ENCODE measurements at regions not wholly inside any gene's neighbourhood (a gene's known extent, or its start where the extent isn't known, plus 50 kb on each side); places are given as distances from the start of the nearest gene placed in this dataset.

- Histone ChIP-seq H3K27ac (no peak overlapping the region), H3K4me1 (replicated peaks in 1 of 2) (no peaks in the 10 kb centered on the region), H3K9me3 (replicated peaks in 1 of 3) (no peaks in the 10 kb centered on the region), H3K4me3 (no peak overlapping the region), H3K27me3 (no peaks in the 10 kb centered on the region), H3K36me3 (replicated peaks in 1 of 2) (no peaks in the 10 kb centered on the region)
- WGBS, 4 donors, result 72 to 93% (median 75%) methylated on average over 4 of the region's 4 CpGs
- TF ChIP-seq POLR2A (IDR thresholded peaks at IDR 0.05), result no peak
- TF ChIP-seq CTCF (IDR thresholded peaks at IDR 0.05), result no peak
- no peak for DNase-seq
- intact Hi-C loops (cut with DNase I), result no loop called here
Observed at GRCh38 chr6:71556141-71556540, 267.5 kb downstream of the OGFRL1 start.

- Histone ChIP-seq H3K27me3 (no peaks in the 10 kb centered on the region), H3K9me3 (replicated peaks in 1 of 3) (no peaks in the 10 kb centered on the region), H3K4me3 (no peak overlapping the region), H3K27ac (no peak overlapping the region), H3K36me3 (replicated peaks in 1 of 2) (no peaks in the 10 kb centered on the region), H3K4me1 (replicated peaks in 1 of 2) (no peaks in the 10 kb centered on the region)
- no peak for DNase-seq
- intact Hi-C loops (cut with DNase I), result no loop called here
- TF ChIP-seq CTCF (IDR thresholded peaks at IDR 0.05) (no peak), POLR2A (IDR thresholded peaks at IDR 0.05) (no peak)
- 74 to 84% (median 77%) methylated on average over 1 of the region's 1 CpG for WGBS, 4 donors
Observed at GRCh38 chr6:71558974-71559373, 270.4 kb downstream of the OGFRL1 start.

DNA sequence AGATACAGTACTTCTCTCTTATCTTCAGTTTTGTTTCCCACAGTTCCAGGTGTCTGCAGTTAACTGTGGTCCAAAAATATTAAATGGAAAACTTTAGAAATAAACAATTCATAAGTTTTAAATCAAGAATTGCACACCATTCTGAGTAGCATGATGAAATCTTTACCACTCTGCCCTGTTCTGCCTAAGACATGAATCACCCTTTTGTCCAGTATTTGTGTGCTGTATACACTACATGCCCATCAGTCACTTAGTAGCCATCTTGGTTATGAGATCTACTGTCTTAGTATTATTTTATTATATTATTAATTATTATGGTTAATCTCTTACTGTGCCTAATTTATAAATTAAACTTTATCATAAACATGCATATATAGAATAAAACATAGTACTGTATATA is 279.0 kb downstream of the OGFRL1 start:
- Histone ChIP-seq H3K36me3 (replicated peaks in 1 of 2) (no peaks in the 10 kb centered on the region), H3K4me3 (no peak overlapping the region), H3K27ac (no peak overlapping the region), H3K9me3 (replicated peaks in 1 of 3) (no peaks in the 10 kb centered on the region), H3K4me1 (replicated peaks in 1 of 2) (no peaks in the 10 kb centered on the region), H3K27me3 (no peaks in the 10 kb centered on the region)
- intact Hi-C loops (cut with DNase I), result no loop called here
- no peak for TF ChIP-seq CTCF (IDR thresholded peaks at IDR 0.05)
- no peak for TF ChIP-seq POLR2A (IDR thresholded peaks at IDR 0.05)
- DNase-seq, result no peak

- TF ChIP-seq CTCF (IDR thresholded peaks at IDR 0.05) (no peak), POLR2A (IDR thresholded peaks at IDR 0.05) (no peak)
- Histone ChIP-seq H3K27me3 (no peaks in the 10 kb centered on the region), H3K9me3 (replicated peaks in 1 of 3) (no peaks in the 10 kb centered on the region), H3K4me3 (no peak overlapping the region), H3K36me3 (replicated peaks in 1 of 2) (no peaks in the 10 kb centered on the region), H3K27ac (no peak overlapping the region), H3K4me1 (replicated peaks in 1 of 2) (no peaks in the 10 kb centered on the region)
- no peak for DNase-seq
- intact Hi-C loops (cut with DNase I), result no loop called here
Observed at GRCh38 chr6:71577766-71578165, 289.2 kb downstream of the OGFRL1 start.
